ENCODE measurements at regions not wholly inside any gene's neighbourhood (a gene's known extent, or its start where the extent isn't known, plus 50 kb on each side); places are given as distances from the start of the nearest gene placed in this dataset.

- no peak for ATAC-seq
Measured at GRCh38 chr7:46559194-46559832, 638.2 kb upstream of the IGFBP3 start.

DNA sequence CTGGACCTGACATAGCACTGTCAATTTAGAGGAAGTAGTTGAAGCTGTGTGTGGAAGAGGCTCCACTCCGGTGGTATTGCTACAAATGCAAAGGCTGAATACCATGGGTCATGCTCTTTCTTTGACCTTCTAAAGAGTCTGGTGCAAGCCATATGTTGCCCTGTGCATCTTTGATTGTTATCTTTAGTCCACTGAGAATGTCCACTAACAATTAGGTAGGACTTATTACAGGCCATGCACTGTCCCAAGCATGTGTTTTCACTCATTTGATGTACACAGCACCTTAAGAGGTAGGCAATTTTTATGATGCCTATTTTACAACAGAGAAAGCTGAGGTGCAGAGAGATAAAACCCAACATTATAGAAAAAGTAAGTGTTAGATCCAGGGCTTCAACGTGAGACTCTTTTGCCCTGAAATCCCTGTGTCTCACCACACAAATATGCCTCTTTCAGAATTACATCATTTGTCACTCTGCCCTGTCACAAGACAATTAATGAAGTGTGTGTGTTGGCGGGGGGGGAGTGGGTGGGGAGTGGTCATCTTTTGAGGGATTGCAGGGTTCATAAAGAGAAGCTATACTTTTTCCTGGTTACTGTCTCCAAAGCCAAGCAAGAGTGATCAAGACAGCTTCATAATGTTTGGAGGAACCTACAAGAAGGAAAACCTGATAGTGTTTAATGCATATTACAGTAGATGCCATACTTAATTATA is 637.6 kb upstream of the IGFBP3 start:
- ATAC-seq, result no peak

- ATAC-seq, result no peak
Measured at GRCh38 chr7:46557781-46558180, 636.7 kb upstream of the IGFBP3 start.

GRCh38 chr7:46557295-46557711 is 636.2 kb upstream of the IGFBP3 start:
- no peak for ATAC-seq

DNA sequence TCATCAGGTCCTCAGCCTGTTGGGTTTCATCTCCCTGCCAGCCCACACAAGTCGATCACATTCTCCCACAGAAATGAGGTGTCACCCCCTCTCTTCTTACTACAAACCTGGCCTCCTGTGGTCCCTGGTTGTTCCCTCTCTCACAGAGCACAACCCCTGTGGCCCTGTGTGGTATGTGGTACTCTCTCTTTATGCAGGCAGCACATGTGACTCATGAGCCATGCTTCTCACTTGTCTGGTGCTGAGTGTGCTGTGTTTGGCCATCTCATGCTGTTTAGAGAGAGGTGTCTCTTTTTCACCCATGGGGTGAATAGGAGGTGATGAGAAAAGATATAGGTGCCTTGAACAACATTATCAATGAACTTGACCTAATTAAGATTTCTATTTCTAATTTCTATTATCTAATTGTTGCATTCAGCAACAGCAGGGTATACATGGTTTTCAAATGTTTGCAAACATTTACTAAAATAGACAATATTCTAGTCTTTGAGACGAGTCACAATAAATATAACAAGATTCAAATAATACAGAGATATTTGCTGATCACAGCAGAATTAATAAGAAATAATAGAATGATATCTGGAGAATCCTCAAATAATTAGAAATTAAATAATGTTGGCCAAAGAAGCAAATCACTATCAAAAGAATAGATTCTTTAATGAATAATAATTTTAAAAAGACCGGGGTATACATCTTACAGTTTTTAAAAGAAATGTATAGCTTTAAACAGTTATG is 633.8 kb upstream of the IGFBP3 start:
- no peak for ATAC-seq

DNA sequence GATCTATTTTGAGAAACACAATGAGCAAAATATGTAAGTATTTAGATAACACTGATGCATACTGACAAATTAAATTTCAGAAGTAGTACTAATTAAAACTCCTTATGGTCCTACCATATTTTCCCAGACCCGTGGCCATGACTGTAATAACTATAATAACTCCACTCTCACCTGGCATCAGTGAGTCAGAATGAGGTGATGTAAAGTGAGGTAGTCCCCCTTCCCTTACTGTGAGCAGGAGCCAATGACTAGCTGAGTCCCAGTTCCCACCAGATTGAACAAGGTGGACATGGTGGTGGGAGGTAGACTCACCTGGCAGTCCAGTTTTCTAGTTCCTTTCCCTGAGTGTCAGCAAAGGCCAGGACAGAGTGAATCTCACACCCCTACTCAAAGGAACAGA is 630.5 kb upstream of the IGFBP3 start:
- no peak for ATAC-seq

GRCh38 chr7:46550864-46551263 is 629.8 kb upstream of the IGFBP3 start:
- ATAC-seq, result no peak

DNA sequence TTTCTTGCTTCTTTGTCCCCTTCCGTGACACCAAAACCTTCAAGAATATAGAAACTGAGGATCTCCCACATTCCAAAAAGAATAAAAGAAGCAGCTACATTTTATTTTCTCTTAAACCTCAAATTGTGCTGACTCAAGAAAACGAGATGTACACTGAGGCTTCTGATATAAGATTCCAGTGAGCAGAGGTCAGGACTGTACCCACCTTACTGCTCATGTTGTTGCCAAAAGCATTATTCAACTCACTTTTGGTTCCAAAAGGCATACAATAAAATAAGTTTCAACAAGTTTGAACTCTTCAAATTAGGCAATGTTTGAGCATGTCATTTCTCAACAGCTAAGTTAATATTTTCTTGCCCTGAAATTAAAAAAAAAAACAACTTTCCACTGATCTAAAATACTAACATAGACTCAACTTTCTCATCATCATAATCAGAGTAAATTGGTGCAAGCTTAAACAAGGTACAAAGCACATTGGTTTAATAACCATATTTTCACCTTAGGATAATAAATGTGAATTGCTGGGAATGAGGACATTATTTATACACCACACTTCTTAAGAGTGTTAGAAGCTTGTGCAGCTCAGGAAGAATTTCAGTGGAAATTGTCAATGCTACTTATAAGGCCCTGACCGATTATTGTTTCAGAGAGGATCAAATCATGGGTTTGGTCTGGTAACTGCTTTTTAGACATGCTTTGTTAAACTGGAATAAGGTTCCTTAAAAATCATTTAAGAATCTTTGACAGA is 629.0 kb upstream of the IGFBP3 start:
- ATAC-seq, result no peak

DNA sequence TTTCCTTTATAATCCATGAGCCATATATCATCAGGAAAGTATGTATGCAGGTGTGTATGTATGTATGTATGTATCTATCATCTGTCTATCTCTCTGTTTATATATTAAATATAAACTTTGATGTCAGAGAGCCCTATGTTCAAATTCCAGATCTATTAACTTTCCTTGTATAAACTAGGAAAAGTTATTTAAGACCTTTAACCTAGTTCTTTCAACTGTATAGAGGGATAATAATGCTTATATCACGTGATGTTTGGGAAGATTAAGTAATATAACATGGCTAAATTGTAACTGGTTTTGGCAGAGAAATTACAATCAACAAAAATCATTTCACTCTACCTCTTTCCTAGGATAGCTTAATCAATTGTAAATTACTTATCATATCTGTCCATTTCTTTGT is 628.3 kb upstream of the IGFBP3 start:
- no peak for ATAC-seq

GRCh38 chr7:46547044-46547443 is 626.0 kb upstream of the IGFBP3 start:
- no peak for ATAC-seq

- ATAC-seq, result no peak
Measured at GRCh38 chr7:46545790-46546189, 624.7 kb upstream of the IGFBP3 start.

GRCh38 chr7:46544396-46545008 is 623.4 kb upstream of the IGFBP3 start:
- no peak for ATAC-seq

DNA sequence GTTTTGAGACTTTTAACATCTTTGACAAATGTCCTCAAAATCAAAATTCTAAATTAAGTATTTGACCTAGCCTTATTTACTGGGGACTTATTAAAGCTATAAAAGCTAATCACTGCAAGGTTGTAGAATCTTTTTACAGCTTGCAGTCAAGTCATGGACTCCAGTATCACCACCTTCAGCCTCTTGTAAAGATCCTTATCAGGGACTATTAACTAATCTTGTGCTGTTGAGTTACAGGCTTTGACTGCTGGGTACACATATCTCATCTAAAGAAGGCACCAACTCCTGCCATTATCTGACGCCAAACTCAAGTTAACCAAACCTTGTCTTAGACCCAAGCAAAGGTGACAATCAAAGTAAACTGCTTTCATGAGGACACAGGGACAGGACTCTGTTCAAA is 621.0 kb upstream of the IGFBP3 start:
- ATAC-seq, result no peak

DNA sequence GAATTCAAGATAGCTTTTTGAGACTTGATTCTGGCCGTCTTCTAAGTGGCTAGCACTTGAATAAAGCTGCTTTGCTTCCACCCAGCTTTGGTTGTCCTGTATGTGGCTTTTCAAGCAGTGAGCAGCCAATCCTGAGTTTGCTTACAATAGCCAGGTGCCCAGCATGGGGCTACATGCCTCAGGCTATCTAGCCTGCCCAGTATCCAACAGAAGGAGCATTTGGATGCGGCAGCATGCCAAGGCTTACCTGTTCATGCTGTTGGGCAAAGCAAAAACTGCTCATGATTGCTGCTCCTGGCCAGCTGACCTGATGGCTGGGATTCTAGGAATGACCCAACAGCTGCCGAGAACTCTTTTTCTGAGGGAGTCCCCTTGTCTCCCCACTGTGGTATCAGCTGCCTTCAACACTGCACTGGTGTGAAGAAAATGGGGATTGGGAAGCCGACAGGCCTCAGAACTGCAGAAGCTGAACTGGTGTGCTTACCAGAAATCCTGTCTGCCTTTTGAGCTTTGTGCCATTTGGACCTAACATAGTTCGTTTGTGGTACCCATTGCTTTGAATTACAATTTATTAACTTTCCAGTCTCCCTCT is 618.9 kb upstream of the IGFBP3 start:
- ATAC-seq, result no peak

- no peak for ATAC-seq
Measured at GRCh38 chr7:46537191-46537905, 616.3 kb upstream of the IGFBP3 start.

DNA sequence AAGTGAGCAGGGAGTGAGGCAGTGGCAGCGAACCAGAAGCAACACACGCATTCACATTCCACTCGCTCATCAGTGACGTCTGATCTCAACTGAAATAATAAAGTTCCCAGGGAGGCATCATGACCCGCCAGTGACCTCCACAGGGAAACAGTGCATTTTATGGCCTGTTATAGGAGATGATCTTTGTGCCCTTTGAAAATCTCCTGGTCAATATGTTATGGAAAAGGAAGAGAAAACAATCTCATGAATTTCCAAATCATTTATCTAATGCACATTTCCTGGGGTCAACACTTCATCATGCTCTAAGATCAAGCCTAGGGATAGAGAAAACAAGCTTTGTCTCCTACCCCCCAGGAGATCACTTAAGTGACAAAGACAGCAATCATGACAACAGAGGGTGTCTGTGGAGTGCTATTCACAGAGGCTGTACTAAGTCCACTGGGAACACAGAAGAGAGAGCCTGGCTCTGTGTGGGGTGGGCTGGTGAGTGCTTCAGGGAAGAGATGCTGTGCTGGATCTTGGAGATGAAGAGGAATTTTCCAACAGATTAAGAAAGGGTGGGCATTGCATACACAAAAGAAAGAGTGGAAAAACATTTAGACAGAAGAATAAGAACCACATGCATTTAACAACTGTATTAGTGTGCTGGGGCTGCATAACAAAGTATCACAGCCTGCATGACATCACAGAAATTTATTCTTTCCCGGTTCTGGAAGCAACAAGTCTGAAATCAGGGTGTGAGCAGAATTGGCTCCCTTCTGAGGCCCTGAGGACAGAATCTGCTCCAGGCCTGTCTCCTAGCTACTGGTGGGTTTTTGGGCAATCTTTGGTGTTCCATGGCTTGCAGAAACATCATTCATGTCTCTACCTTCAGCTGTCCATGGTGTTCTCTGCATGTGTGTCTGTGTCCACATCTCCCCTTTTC is 613.9 kb upstream of the IGFBP3 start:
- no peak for ATAC-seq

- ATAC-seq, result no peak
Measured at GRCh38 chr7:46533946-46534345, 612.9 kb upstream of the IGFBP3 start.

- no peak for ATAC-seq
Measured at GRCh38 chr7:46532571-46532970, 611.5 kb upstream of the IGFBP3 start.

DNA sequence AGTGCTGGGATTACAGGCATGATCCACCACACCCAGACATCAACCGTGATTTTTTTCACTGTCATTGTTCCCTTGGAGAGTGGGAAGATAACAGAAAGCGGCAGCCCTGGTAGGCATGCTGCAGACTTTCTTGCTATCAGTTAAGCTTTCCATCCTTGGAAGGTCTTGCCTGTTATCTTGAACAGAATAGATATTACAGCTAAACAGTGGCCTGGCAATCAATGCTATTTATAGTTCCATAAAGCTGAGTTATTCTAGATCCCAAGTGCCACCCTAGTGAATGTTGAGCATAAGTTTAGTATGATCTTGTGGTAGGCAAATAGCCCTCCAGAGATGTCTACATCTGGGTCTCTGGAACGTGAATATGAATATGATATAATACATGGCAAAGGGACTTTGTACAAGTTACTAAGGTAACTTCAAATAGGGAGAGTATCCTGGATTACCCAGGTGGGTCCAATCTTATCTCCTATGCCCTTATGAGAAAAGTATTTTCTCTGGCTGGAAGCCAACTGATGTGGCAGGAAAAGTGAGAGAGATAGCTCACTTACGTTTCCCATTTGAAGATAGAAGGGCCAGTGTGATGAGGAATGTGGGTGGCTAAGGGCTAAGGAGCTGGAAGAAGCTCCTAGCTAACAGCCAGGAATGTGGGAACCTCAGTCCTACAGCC is 609.1 kb upstream of the IGFBP3 start:
- no peak for ATAC-seq

- no peak for ATAC-seq
Measured at GRCh38 chr7:46527360-46527759, 606.3 kb upstream of the IGFBP3 start.
